Type B pancreatic cell (in vitro differentiated cells): ENCODE measurements at regions not wholly inside any gene's neighbourhood (a gene's known extent, or its start where the extent isn't known, plus 50 kb on each side); places are given as distances from the start of the nearest gene placed in this dataset.

ENCODE experiments used
- DNase-seq: peaks from one replicate; pipeline ENCODE4 v3.0.0; 2021; ENCODE audit warnings: mixed read lengths; ENCODE audit not compliant: unreplicated experiment; ENCODE audit errors: extremely low spot score
- H3K27ac Mint-ChIP-seq: 2 replicates; pipeline ENCODE4 v1.8.0; 2021; ENCODE audit warnings: mild to moderate bottlenecking, mixed read lengths
- H3K27me3 Mint-ChIP-seq: 2 replicates; pipeline ENCODE4 v1.8.0; 2021; ENCODE audit warnings: mixed read lengths
- H3K36me3 Mint-ChIP-seq: 2 replicates; pipeline ENCODE4 v1.8.0; 2021; ENCODE audit warnings: mixed read lengths
- H3K4me1 Mint-ChIP-seq: one replicate; pipeline ENCODE4 v1.8.0; 2021; ENCODE audit warnings: mixed read lengths; ENCODE audit not compliant: unreplicated experiment
- H3K4me3 Mint-ChIP-seq: 2 replicates; pipeline ENCODE4 v1.8.0; 2021; ENCODE audit warnings: mild to moderate bottlenecking, mixed read lengths
- H3K9me3 Mint-ChIP-seq: 2 replicates; pipeline ENCODE4 v1.8.0; 2021; ENCODE audit warnings: mixed read lengths
- CTCF ChIP-seq: fragments of 200-600 bp; sonication (generic); conservative IDR thresholded peaks from 2 replicates; pipeline ENCODE4 v1.5.0; 2021; ENCODE audit warnings: antibody characterized with exemption, mild to moderate bottlenecking

GRCh38 chr18:67672155-67672554 lies 155.6 kb upstream of the DSEL start:
- Mint-ChIP-seq H3K27ac (no peak overlapping the region), H3K4me3 (no peak overlapping the region), H3K36me3 (no peaks in the 10 kb centered on the region), H3K9me3 (no peaks in the 10 kb centered on the region), H3K27me3 (peaks cover 3% of the 10 kb centered on the region), H3K4me1 (no peaks in the 10 kb centered on the region)
- DNase-seq: no peak
- TF ChIP-seq CTCF: no peak

- no peak for DNase-seq
- Mint-ChIP-seq H3K4me3 (no peak overlapping the region), H3K27me3 (peaks cover 3% of the 10 kb centered on the region), H3K9me3 (no peaks in the 10 kb centered on the region), H3K4me1 (no peaks in the 10 kb centered on the region), H3K27ac (no peak overlapping the region), H3K36me3 (no peaks in the 10 kb centered on the region)
- no peak for TF ChIP-seq CTCF
These were observed 153.6 kb upstream of the DSEL start for GRCh38 chr18:67670024-67670543.

- DNase-seq: no peak
- TF ChIP-seq CTCF: no peak
- Mint-ChIP-seq H3K4me3 (no peak overlapping the region), H3K4me1 (no peaks in the 10 kb centered on the region), H3K27me3 (no peaks in the 10 kb centered on the region), H3K27ac (no peak overlapping the region), H3K36me3 (no peaks in the 10 kb centered on the region), H3K9me3 (no peaks in the 10 kb centered on the region)
These were observed 148.7 kb upstream of the DSEL start for GRCh38 chr18:67665266-67665665.

- no peak overlapping the region for H3K27ac Mint-ChIP-seq
- H3K36me3 Mint-ChIP-seq: no peaks in the 10 kb centered on the region
- no peak for DNase-seq
- H3K4me1 Mint-ChIP-seq: no peaks in the 10 kb centered on the region
- no peaks in the 10 kb centered on the region for H3K27me3 Mint-ChIP-seq
- H3K4me3 Mint-ChIP-seq: no peak overlapping the region
- TF ChIP-seq CTCF: no peak
- no peaks in the 10 kb centered on the region for H3K9me3 Mint-ChIP-seq
These were observed 146.5 kb upstream of the DSEL start for GRCh38 chr18:67662996-67663395.

- no peak for TF ChIP-seq CTCF
- H3K4me1 Mint-ChIP-seq: no peaks in the 10 kb centered on the region
- H3K27ac Mint-ChIP-seq: no peak overlapping the region
- H3K4me3 Mint-ChIP-seq: no peak overlapping the region
- H3K36me3 Mint-ChIP-seq: no peaks in the 10 kb centered on the region
- no peak for DNase-seq
- no peaks in the 10 kb centered on the region for H3K27me3 Mint-ChIP-seq
- no peaks in the 10 kb centered on the region for H3K9me3 Mint-ChIP-seq
These were observed 145.0 kb upstream of the DSEL start for GRCh38 chr18:67661555-67661954.

- no peaks in the 10 kb centered on the region for H3K9me3 Mint-ChIP-seq
- peaks cover 13% of the 10 kb centered on the region for H3K27me3 Mint-ChIP-seq
- no peaks in the 10 kb centered on the region for H3K36me3 Mint-ChIP-seq
- no peaks in the 10 kb centered on the region for H3K4me1 Mint-ChIP-seq
- H3K27ac Mint-ChIP-seq: no peak overlapping the region
- no peak for DNase-seq
- no peak overlapping the region for H3K4me3 Mint-ChIP-seq
- no peak for TF ChIP-seq CTCF
These were observed 137.6 kb upstream of the DSEL start for GRCh38 chr18:67654101-67654500.
